Esophagus muscularis mucosa (tissue), 4 donors: ENCODE measurements at regions not wholly inside any gene's neighbourhood (a gene's known extent, or its start where the extent isn't known, plus 50 kb on each side); places are given as distances from the start of the nearest gene placed in this dataset.

Source experiments
- EP300 ChIP-seq: sonication (generic); formaldehyde crosslinking; IDR thresholded peaks from one replicate; pipeline ENCODE4 v1.6.1; 2017; ENCODE audit warnings: antibody characterized with exemption
- POLR2AphosphoS5 ChIP-seq, 2 donors: sonication (generic); formaldehyde crosslinking; IDR thresholded peaks; one replicate each; pipeline ENCODE4 v1.6.1; 2017; ENCODE audit warnings: antibody characterized with exemption in 2 of 2
- TF ChIP-seq, protein P1 (sequence below), 3 experiments: fragments of 200-600 bp in 2 of 3; fragments of 450-650 bp in 1 of 3; sonication (generic) in 2 of 3; IDR thresholded peaks; one replicate each; pipeline ENCODE4 v1.5.1; 2017 to 2019; ENCODE audit warnings: antibody characterized with exemption in 3 of 3, mild to moderate bottlenecking in 2 of 3, moderate library complexity in 1 of 3

DNA sequence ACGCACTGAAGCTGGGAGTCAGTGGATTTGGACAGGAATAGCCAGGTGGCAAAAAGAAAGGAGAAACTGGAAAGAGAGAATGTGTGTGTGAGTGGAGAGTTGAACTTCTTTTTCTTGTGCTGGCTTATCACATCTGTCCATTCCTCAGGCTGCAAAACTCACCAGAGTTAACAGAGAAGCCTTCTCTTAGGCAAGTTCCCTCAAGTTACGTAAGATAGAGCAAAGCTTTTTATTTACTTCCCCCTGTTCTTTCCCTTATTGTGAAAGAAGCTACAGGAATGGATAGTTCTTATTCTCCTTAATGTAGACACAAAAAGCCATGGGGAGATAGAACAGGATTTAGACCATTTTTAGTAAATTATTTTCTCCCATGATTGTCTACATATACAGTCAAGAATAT lies 188.6 kb downstream of the BMP2 start:
- TF ChIP-seq, protein P1, sequence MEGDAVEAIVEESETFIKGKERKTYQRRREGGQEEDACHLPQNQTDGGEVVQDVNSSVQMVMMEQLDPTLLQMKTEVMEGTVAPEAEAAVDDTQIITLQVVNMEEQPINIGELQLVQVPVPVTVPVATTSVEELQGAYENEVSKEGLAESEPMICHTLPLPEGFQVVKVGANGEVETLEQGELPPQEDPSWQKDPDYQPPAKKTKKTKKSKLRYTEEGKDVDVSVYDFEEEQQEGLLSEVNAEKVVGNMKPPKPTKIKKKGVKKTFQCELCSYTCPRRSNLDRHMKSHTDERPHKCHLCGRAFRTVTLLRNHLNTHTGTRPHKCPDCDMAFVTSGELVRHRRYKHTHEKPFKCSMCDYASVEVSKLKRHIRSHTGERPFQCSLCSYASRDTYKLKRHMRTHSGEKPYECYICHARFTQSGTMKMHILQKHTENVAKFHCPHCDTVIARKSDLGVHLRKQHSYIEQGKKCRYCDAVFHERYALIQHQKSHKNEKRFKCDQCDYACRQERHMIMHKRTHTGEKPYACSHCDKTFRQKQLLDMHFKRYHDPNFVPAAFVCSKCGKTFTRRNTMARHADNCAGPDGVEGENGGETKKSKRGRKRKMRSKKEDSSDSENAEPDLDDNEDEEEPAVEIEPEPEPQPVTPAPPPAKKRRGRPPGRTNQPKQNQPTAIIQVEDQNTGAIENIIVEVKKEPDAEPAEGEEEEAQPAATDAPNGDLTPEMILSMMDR (IDR thresholded peaks at IDR 0.05), result no peak
- no peak for TF ChIP-seq POLR2AphosphoS5 (IDR thresholded peaks at IDR 0.05)
- TF ChIP-seq EP300, result no peak
